BLaER1 treated with 17β-estradiol and CSF1 and Interleukin-3, amounts not matched to agents 10 nM and 100 nM (cell line): ENCODE measurements at regions not wholly inside any gene's neighbourhood (a gene's known extent, or its start where the extent isn't known, plus 50 kb on each side); places are given as distances from the start of the nearest gene placed in this dataset.
"Not testable (repeated sequence)": the region's sequence is repeated elsewhere in the genome, so short reads cannot be mapped to it uniquely, and the experiment has no call there.

Experiments used
- H3K27ac ChIP-seq, 11 experiments: shearing (Covaris generic); formaldehyde crosslinking; 2 replicates each; pipeline ENCODE4 v1.8.1; 2022
- H3K27me3 ChIP-seq, 11 experiments: shearing (Covaris generic); formaldehyde crosslinking; 2 replicates each; pipeline ENCODE4 v1.8.1; 2022
- H3K36me3 ChIP-seq, 11 experiments: shearing (Covaris generic); formaldehyde crosslinking; 2 replicates each; pipeline ENCODE4 v1.8.1; 2022
- H3K4me1 ChIP-seq, 10 experiments: shearing (Covaris generic); formaldehyde crosslinking; 2 replicates each; pipeline ENCODE4 v1.8.1; 2022
- H3K4me2 ChIP-seq, 11 experiments: shearing (Covaris generic); formaldehyde crosslinking; 2 replicates each; pipeline ENCODE4 v1.8.1; 2022
- H3K4me3 ChIP-seq, 10 experiments: shearing (Covaris generic); formaldehyde crosslinking; 2 replicates each; pipeline ENCODE4 v1.8.1; 2022
- H3K9ac ChIP-seq, 11 experiments: shearing (Covaris generic); formaldehyde crosslinking; 2 replicates each; pipeline ENCODE4 v1.8.1; 2022
- H3K9me3 ChIP-seq, 11 experiments: shearing (Covaris generic); formaldehyde crosslinking; replicated peaks in 1 of 11; 2 replicates each; pipeline ENCODE4 v1.8.1; 2022
- H4K20me1 ChIP-seq, 11 experiments: shearing (Covaris generic); formaldehyde crosslinking; 2 replicates each; pipeline ENCODE4 v1.8.1; 2022
- Cebpa-rat ChIP-seq, 11 experiments: shearing (Covaris generic); IDR thresholded peaks; 2 replicates each; pipeline ENCODE4 v1.8.1; 2022

DNA sequence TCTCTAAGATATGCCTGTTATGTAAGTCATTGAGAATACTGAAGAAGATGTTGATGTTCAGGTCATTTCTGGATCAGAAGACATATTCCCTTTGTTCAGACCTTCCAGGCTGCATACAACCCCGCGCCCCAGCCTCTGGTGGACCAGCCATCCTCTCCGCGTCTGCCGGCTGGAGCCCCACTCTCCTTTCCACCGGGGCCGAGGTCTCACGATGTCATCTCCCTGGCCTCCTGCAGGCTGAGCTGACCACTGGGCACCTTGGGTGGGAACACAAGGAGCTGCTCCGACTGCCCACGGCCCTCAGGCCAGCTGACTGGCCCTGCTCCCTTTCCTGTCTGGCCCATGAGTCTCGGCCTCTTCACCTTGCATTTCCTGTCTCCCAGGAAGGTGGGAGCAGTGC, 124.6 kb downstream of the SHANK2 start:
- Histone ChIP-seq H3K27ac (no peak overlapping the region), H3K9me3 (no peaks in the 10 kb centered on the region), H4K20me1 (no peaks in the 10 kb centered on the region), H3K4me2 (no peak overlapping the region), H3K4me1 (no peaks in the 10 kb centered on the region), H3K9ac (no peak overlapping the region), H3K4me3 (no peak overlapping the region), H3K36me3 (no peaks in the 10 kb centered on the region), H3K27me3 (no peaks in the 10 kb centered on the region)
- no peak for TF ChIP-seq Cebpa-rat (IDR thresholded peaks at IDR 0.05)

DNA sequence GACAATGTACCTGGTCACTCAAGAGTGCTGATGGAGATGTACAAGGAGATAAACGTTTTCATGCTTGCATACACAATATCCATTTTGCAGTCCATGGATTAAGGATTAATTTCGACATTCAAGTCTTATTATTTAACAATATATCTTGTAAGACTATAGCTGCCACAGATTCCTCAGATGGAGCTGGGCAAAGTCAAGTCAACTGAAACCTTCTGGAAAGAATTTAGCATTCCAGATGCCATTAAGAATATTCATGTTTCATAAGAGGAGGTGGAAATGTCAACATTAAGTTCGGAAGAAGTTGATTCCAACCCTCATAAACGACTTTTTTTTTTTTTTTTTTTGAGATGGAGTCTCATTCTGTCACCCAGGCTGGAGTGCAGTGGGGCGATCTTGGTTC, 126.0 kb downstream of the SHANK2 start:
- H3K4me1 ChIP-seq, H3K9ac ChIP-seq: not testable (repeated sequence)

DNA sequence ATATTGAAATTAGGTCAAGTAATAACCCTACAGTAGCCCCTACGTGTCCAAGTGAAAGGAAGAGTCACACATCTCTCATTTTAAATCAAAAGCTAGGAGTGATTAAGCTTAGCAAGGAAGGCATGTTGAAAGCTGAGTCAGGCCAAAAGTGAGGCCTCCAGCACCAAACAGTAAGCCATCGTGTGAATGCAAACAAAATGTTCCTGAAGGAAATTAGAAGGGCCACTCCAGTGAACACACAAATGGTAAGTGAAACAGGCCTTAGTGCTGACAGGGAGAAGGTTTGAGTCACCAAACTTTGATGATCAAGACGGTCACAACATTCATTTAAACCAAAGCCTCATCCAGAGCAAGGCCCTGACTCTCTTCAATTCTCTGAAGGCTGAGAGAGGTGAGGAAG, 127.2 kb downstream of the SHANK2 start:
- no peaks in the 10 kb centered on the region for H3K36me3 ChIP-seq
- no peak overlapping the region for H3K4me3 ChIP-seq
- no peak for TF ChIP-seq Cebpa-rat (IDR thresholded peaks at IDR 0.05)
- no peak overlapping the region for H3K9ac ChIP-seq
- no peak overlapping the region for H3K27ac ChIP-seq
- no peak overlapping the region for H3K4me2 ChIP-seq
- H3K27me3 ChIP-seq, result no peaks in the 10 kb centered on the region
- no peaks in the 10 kb centered on the region for H3K4me1 ChIP-seq
- no peaks in the 10 kb centered on the region for H4K20me1 ChIP-seq
- no peaks in the 10 kb centered on the region for H3K9me3 ChIP-seq

More for the DNA sequence above, 126.0 kb downstream of the SHANK2 start:
- not testable (repeated sequence) for H4K20me1 ChIP-seq, H3K27me3 ChIP-seq, H3K36me3 ChIP-seq, H3K4me2 ChIP-seq, H3K9me3 ChIP-seq, H3K4me3 ChIP-seq, H3K27ac ChIP-seq

DNA sequence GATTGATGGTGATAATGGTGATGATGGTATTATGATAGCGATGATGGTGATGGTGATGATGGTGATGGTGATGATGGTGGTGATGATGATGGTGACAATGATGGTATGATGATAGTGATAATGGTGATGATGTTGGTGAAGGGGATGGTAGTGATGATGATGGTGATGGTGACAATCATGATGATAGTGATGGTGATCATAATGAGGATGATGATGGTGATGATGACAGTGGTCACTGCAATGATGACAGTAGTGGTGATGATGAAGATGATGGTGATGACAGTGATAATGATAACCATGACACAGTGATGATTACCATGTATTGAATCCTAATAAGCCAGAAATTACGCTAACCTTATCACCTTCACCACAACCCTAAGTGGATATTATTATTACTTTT, 128.2 kb downstream of the SHANK2 start:
- H3K4me3 ChIP-seq, result no peak overlapping the region
- no peaks in the 10 kb centered on the region for H3K27me3 ChIP-seq
- no peaks in the 10 kb centered on the region for H3K4me1 ChIP-seq

DNA sequence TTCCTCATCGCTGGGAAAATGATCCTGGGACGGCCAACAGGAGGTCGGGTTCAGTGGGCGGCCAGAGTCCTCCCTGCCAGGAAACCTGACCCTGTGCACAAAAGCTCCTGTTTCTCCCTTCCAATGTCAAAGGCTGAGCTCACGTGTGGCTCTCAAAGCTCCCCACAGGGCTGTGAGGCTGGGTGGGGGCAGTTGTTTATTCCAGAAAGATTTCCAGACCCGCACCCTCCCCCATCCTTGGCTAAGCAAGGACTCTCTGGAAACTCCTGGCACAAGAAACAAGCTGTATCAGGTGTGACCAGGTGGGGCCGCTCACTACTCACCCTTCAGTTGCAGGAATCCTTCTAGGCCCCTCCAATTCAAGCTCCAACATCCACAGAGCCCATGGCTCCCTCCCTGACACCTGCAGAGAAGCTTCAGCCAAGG, 131.9 kb downstream of the SHANK2 start:
- no peak overlapping the region for H3K4me2 ChIP-seq
- no peaks in the 10 kb centered on the region for H3K9me3 ChIP-seq
- no peak for TF ChIP-seq Cebpa-rat (IDR thresholded peaks at IDR 0.05)
- H3K27me3 ChIP-seq, result no peaks in the 10 kb centered on the region
- no peak overlapping the region for H3K4me3 ChIP-seq
- peaks cover 0 to 17% (median 12%) of the 10 kb centered on the region in 10 experiments; a peak in 14 of 20 replicates for H3K4me1 ChIP-seq
- H3K27ac ChIP-seq, result no peak overlapping the region
- no peaks in the 10 kb centered on the region for H3K36me3 ChIP-seq
- H4K20me1 ChIP-seq, result no peaks in the 10 kb centered on the region; a peak in 1 of 22 replicates
- no peak overlapping the region for H3K9ac ChIP-seq

More for the DNA sequence above, 128.2 kb downstream of the SHANK2 start:
- no peaks in the 10 kb centered on the region for H3K9me3 ChIP-seq
- no peak for TF ChIP-seq Cebpa-rat (IDR thresholded peaks at IDR 0.05)
- H3K9ac ChIP-seq, result no peak overlapping the region
- no peak overlapping the region for H3K4me2 ChIP-seq
- H3K36me3 ChIP-seq, result no peaks in the 10 kb centered on the region
- H4K20me1 ChIP-seq, result no peaks in the 10 kb centered on the region
- H3K27ac ChIP-seq, result no peak overlapping the region

DNA sequence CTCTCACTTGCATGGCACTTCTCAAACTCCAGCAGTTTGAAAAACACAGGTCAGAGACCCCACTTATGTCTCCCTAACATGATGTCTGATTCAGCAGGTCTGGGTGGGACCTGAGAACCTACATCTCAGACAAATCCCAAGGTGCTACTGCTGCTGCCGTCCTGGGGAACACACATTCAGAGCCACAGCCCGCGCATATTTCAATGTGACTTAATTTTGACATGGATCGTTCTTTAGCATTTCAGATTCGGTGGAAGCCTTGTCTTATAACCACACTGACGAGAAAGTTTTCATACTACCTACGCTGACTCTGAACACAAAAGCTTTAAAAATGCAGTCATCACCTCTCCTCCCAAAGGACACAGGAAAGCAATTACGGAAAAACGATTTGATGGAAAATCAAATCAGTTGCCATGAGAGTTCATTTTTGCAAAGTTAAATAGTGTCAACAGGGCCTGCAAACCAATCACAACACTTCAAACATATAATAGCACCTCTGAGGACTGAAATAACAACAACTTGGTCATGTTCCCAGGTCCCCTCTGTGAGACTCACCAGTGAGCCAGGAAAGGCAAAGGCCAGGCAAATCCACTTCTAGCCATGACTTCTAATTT, 132.6 kb downstream of the SHANK2 start:
- Histone ChIP-seq H3K27me3 (peaks cover 1 to 7% (median 3%) of the 10 kb centered on the region in 11 experiments; a peak in 19 of 22 replicates), H3K27ac (no peak overlapping the region), H3K4me2 (no peak overlapping the region), H3K9ac (no peak overlapping the region), H3K4me3 (no peak overlapping the region), H3K9me3 (no peaks in the 10 kb centered on the region), H4K20me1 (no peaks in the 10 kb centered on the region; a peak in 1 of 22 replicates), H3K36me3 (no peaks in the 10 kb centered on the region), H3K4me1 (peaks cover 0 to 17% (median 12%) of the 10 kb centered on the region in 10 experiments; a peak in 14 of 20 replicates)
- no peak for TF ChIP-seq Cebpa-rat (IDR thresholded peaks at IDR 0.05)

DNA sequence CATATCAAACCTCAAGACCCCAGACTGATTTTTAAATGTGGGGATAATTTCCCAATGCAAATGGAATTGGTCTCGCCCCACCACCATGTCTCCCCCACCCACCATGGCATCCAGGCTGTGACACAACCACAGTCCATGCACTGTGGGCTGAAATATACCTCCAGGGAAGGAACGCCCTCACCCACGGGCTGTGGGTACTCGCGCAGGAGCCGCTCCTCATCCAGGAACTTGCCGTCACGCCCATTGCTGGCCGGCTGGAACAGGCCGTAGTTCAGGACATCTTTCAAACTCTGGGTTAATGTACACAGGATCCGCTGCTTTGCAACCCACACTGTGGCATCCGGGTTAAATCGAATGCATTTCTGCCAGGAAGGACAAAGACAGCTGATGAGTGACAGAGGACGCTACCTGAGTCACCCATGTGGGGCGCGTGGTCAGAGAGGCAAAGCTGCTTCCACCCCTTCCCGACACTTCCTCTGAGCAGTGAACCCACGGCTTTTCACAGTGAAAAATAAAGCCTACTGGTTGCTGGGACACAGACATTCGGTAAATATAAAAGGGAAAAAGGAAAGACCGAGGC, 133.6 kb downstream of the SHANK2 start:
- H3K36me3 ChIP-seq, result no peaks in the 10 kb centered on the region
- no peaks in the 10 kb centered on the region for H3K9me3 ChIP-seq
- peaks cover 0 to 5% (median 0%) of the 10 kb centered on the region in 11 experiments; a peak in 1 of 22 replicates for H4K20me1 ChIP-seq
- H3K4me2 ChIP-seq, result no peak overlapping the region
- H3K27me3 ChIP-seq, result peaks cover 11 to 17% (median 13%) of the 10 kb centered on the region in 11 experiments
- no peak for TF ChIP-seq Cebpa-rat (IDR thresholded peaks at IDR 0.05)
- H3K4me3 ChIP-seq, result no peak overlapping the region
- H3K9ac ChIP-seq, result no peak overlapping the region
- peaks cover 8 to 24% (median 20%) of the 10 kb centered on the region in 10 experiments for H3K4me1 ChIP-seq
- no peak overlapping the region for H3K27ac ChIP-seq

DNA sequence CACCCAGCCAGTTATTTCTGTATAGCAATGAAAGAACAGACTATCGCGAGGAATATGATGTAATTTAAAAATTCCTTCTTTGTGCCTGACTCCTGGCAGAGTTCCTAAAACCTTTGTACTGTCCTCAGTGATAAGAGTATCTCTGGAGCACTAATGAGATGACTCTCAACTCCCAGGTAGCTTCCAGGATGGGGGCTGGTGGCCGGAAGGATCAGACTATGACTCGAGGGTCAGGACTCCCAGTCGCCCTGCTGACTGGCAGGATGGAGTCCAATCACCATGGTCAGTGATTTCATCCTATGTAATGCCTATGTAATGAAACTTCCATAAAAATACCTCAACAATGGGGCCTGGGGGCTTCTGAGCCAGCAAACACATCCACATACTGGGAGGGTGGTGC, 135.1 kb downstream of the SHANK2 start:
- TF ChIP-seq Cebpa-rat (IDR thresholded peaks at IDR 0.05), result no peak
- Histone ChIP-seq H4K20me1 (peaks cover 0 to 8% (median 0%) of the 10 kb centered on the region in 11 experiments; a peak in 1 of 22 replicates), H3K4me2 (peak overlapping the region in 1 of 11 experiments; percentile 71; a peak in 1 of 22 replicates), H3K4me3 (no peak overlapping the region), H3K27me3 (peaks cover 15 to 31% (median 26%) of the 10 kb centered on the region in 11 experiments), H3K36me3 (no peaks in the 10 kb centered on the region), H3K9ac (no peak overlapping the region), H3K27ac (no peak overlapping the region), H3K9me3 (no peaks in the 10 kb centered on the region), H3K4me1 (peaks cover 11 to 30% (median 23%) of the 10 kb centered on the region in 10 experiments)

DNA sequence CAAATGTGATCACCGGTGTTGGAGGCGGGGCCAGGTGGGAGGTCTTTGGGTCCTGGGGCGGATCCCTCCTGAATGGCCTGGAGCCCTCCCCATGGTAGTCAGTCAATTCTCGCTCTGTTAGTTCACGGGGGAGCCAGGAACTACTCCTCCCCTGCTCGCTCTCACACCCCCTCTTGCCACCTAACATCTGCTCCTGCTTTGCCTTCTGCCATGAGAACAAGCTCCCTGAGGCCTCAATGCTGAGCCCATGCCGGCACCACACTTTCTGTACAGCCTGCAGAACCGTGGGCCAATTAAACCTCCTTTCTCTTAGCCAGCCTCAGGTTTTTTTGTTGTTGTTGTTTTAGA, 135.7 kb downstream of the SHANK2 start:
- peak overlapping the region in 3 of 11 experiments; percentile 5 to 42 (median 32); a peak in 4 of 22 replicates for H3K27ac ChIP-seq
- peaks cover 11 to 30% (median 23%) of the 10 kb centered on the region in 10 experiments for H3K4me1 ChIP-seq

More for the DNA sequence above, 135.7 kb downstream of the SHANK2 start:
- peaks cover 0 to 8% (median 0%) of the 10 kb centered on the region in 11 experiments; a peak in 1 of 22 replicates for H4K20me1 ChIP-seq
- no peaks in the 10 kb centered on the region for H3K36me3 ChIP-seq
- no peaks in the 10 kb centered on the region for H3K9me3 ChIP-seq
- peaks cover 15 to 32% (median 26%) of the 10 kb centered on the region in 11 experiments for H3K27me3 ChIP-seq
- no peak overlapping the region for H3K4me3 ChIP-seq
- H3K4me2 ChIP-seq, result peak overlapping the region in 10 of 11 experiments; percentile 0 to 71 (median 28); a peak in 16 of 22 replicates
- TF ChIP-seq Cebpa-rat (IDR thresholded peaks at IDR 0.05), result no peak
- no peak overlapping the region for H3K9ac ChIP-seq
